Small intestine (tissue), 7 donors: ENCODE measurements at regions not wholly inside any gene's neighbourhood (a gene's known extent, or its start where the extent isn't known, plus 50 kb on each side); places are given as distances from the start of the nearest gene placed in this dataset.

ENCODE experiments used
- DNase-seq, 2 donors: peaks; one replicate each; pipeline versions ENCODE4 v3.0.0 to v3.0.0-alpha.2; 2013
- FAIRE-seq: peaks from 2 replicates; lab custom pipeline; 2012; peaks lifted over from hg19 to GRCh38; lab: Jason Lieb, UNC
- H3K27ac ChIP-seq, 3 donors: one replicate each; pipeline ENCODE4 v1.5.1; 2013; ENCODE audit warnings: low read length in 2 of 3, mild to moderate bottlenecking in 2 of 3, control low read depth in 1 of 3, inconsistent platforms in 1 of 3, low read depth in 1 of 3, moderate library complexity in 1 of 3
- H3K27me3 ChIP-seq, 3 donors: one replicate each; pipeline ENCODE4 v1.6.1; 2013; ENCODE audit warnings: low read length in 3 of 3, inconsistent platforms in 1 of 3; ENCODE audit not compliant: control insufficient read depth in 3 of 3, insufficient read depth in 3 of 3
- H3K36me3 ChIP-seq, 3 donors: one replicate each; pipeline ENCODE4 v1.6.1; 2013; ENCODE audit warnings: low read length in 3 of 3, inconsistent platforms in 1 of 3, low read depth in 1 of 3, mild to moderate bottlenecking in 1 of 3, moderate library complexity in 1 of 3; ENCODE audit not compliant: control insufficient read depth in 3 of 3, insufficient read depth in 2 of 3
- H3K4me1 ChIP-seq, 3 donors: one replicate each; pipeline ENCODE4 v1.6.1; 2013; ENCODE audit warnings: low read length in 2 of 3, inconsistent platforms in 1 of 3, low read depth in 1 of 3, mild to moderate bottlenecking in 1 of 3, moderate library complexity in 1 of 3; ENCODE audit not compliant: control insufficient read depth in 3 of 3, insufficient read depth in 2 of 3
- H3K4me3 ChIP-seq, 3 donors: one replicate each; pipeline ENCODE4 v1.5.1; 2013; ENCODE audit warnings: low read length in 3 of 3, control low read depth in 1 of 3, inconsistent platforms in 1 of 3, low read depth in 1 of 3, mild to moderate bottlenecking in 1 of 3, moderate library complexity in 1 of 3
- H3K9me3 ChIP-seq, 2 donors: one replicate each; pipeline ENCODE4 v1.6.1; 2013; ENCODE audit warnings: low read depth in 1 of 2, low read length in 1 of 2; ENCODE audit not compliant: control insufficient read depth in 2 of 2, insufficient read depth in 1 of 2
- WGBS, 3 donors: extraction: QIAGEN DNeasy Blood & Tissue Kit; methylation state at CpG; one replicate each; pipeline ENCODE4 v1.1.7; 2013; 5-methylcytosine and 5-hydroxymethylcytosine counted together
- donor health status: healthy with polysubstance abuse.
- donor health status: control.
- donor health status: control.
- donor health status: Bipolar disorder and iron deficiency.
- donor health status: healthy.

DNA sequence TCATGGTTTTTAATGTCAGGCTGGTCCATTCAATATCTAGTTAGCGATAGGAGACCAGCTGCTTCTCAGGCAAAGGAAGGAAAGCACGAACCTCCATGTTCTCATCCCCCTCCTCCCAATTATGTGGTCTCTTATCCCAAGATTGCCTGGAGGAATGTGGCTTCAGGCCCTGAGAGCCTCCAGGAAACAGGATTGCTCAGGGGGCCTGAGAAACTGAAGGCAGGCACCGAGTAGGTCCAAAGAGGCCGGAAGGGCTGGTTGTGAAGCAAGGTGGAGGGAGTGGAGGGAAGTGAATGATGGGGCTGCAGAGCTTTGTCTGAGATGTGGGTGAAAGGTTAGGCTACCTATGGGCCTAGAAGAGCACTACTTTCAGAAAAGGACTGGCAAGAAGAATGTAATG is 188.2 kb upstream of the DDHD1 start:
- Histone ChIP-seq H3K27ac (no peak overlapping the region), H3K4me1 (no peaks in the 10 kb centered on the region), H3K9me3 (no peaks in the 10 kb centered on the region), H3K36me3 (no peaks in the 10 kb centered on the region), H3K27me3 (no peaks in the 10 kb centered on the region), H3K4me3 (no peak overlapping the region)
- no peak for FAIRE-seq
- no peak for DNase-seq
- WGBS, 3 donors = 78 to 91% (median 89%) methylated on average over 4 of the region's 4 CpGs

DNA sequence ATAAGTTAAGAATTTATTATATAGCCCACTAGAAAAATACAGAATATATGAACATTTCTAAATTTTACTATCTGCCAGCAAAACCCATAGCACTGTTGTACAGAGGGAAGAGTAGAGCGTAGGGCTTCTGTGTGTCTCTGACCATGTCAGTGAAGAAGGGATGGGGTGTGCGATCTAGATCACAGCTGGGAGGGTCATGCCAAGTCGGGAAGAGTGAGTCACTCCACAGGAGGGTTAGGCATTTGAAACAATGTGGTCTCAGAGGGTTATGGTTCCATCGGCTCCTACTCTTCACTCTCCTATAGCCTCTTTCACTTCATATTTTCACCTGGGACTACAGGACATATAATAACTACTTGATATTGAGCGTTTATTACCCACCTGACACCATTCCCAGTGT is 185.1 kb upstream of the DDHD1 start:
- FAIRE-seq = no peak
- WGBS, 3 donors = 78 to 84% (median 79%) methylated on average over 5 of the region's 5 CpGs

DNA sequence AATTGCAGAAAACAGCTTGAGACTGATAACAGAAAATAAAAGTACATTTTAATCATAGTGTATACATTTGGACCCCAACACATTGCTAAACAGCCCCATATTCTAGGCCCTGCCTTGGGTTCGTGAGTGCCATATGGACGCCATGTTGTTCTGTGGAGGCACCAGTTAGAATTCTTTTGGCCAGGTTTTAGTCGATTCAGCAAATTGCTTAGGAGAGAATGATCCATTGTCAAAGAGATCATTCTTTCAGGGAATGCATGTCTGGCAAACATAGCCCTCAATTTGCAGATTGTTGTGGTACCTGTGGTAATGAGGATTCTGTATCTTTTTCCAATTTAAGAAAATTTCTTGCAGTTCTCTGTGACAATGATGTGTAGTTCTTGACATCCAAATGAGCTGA is 183.6 kb upstream of the DDHD1 start:
- H3K27ac ChIP-seq = no peak overlapping the region
- no peaks in the 10 kb centered on the region for H3K27me3 ChIP-seq
- no peaks in the 10 kb centered on the region for H3K9me3 ChIP-seq
- no peaks in the 10 kb centered on the region for H3K36me3 ChIP-seq
- no peak overlapping the region for H3K4me3 ChIP-seq
- FAIRE-seq = no peak
- H3K4me1 ChIP-seq = no peaks in the 10 kb centered on the region
- 91 to 94% (median 91%) methylated on average over 3 of the region's 3 CpGs for WGBS, 3 donors
- DNase-seq = no peak

More for the DNA sequence above, 185.1 kb upstream of the DDHD1 start:
- no peak for DNase-seq
- no peak overlapping the region for H3K27ac ChIP-seq
- H3K4me3 ChIP-seq = no peak overlapping the region
- H3K9me3 ChIP-seq = no peaks in the 10 kb centered on the region
- no peaks in the 10 kb centered on the region for H3K36me3 ChIP-seq
- no peaks in the 10 kb centered on the region for H3K27me3 ChIP-seq
- no peaks in the 10 kb centered on the region for H3K4me1 ChIP-seq

DNA sequence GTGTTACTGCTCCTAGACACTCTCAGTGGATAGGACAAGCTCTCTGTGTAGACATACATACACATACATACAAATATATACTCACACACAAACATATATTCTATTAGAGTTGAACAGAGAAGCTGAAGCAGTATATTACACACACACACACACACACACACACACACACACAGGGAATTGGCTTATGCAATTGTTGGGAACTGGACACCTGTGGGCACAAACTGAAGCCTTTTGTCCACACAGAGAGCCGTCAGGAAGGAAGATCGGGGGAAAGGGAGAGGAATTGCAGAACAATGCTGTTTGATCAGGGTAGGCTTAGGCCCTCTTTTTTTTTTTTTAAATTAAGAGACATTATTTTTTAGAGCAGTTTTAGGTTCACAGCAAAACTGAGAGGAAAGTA is 180.7 kb upstream of the DDHD1 start:
- Histone ChIP-seq H3K27ac (no peak overlapping the region), H3K4me3 (no peak overlapping the region), H3K9me3 (no peaks in the 10 kb centered on the region), H3K4me1 (no peaks in the 10 kb centered on the region), H3K36me3 (no peaks in the 10 kb centered on the region), H3K27me3 (no peaks in the 10 kb centered on the region)
- DNase-seq (no peak), FAIRE-seq (no peak)
- 86 to 96% (median 90%) methylated on average over 2 of the region's 2 CpGs for WGBS, 3 donors

DNA sequence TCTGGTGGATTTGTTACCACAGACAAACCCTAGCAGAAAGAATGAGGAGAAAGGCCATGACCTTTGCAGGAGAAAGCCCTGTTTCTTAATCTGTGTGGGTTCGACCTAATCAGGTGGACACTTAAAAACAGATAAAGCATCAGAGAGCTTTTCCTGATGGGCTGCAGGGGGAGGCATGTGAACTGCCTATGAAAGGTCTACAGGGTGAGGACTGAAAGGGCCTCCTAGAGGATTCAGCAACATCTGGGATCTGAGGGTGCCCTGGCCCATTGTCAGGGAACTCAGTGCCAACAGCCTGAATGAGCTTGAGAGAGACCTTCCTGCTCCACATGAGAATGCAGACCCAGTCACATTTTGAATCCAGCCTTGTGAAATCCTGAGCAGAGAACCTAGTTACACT is 178.8 kb upstream of the DDHD1 start:
- H3K4me1 ChIP-seq = no peaks in the 10 kb centered on the region
- FAIRE-seq = no peak
- H3K9me3 ChIP-seq = no peaks in the 10 kb centered on the region
- no peaks in the 10 kb centered on the region for H3K27me3 ChIP-seq
- H3K36me3 ChIP-seq = no peaks in the 10 kb centered on the region
- WGBS, 3 donors = 30 to 55% (median 52%) methylated on average over 1 of the region's 1 CpG
- no peak for DNase-seq
- H3K27ac ChIP-seq = no peak overlapping the region
- H3K4me3 ChIP-seq = no peak overlapping the region

DNA sequence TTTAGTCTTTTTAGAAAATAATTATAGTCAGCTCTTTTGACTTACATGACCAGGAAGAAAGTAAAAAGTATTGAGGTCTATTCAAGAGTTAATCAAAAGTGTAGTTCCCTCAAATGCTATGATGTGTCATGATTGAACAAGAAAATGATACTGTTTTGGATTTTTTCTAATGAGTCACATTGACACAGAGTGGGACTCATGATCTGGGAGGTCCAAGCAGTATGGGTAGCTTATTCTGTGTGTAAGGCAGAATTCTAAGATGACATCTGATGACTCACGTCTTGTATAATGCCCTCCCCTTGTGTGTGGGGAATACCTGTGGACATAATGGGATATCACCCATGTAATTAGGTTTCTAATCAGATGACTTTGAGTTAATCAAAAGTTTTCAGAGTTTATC is 178.1 kb upstream of the DDHD1 start:
- no peak overlapping the region for H3K27ac ChIP-seq
- no peaks in the 10 kb centered on the region for H3K4me1 ChIP-seq
- WGBS, 3 donors = 71 to 79% (median 73%) methylated on average over 1 of the region's 1 CpG
- H3K4me3 ChIP-seq = no peak overlapping the region
- H3K27me3 ChIP-seq = no peaks in the 10 kb centered on the region
- no peaks in the 10 kb centered on the region for H3K9me3 ChIP-seq
- no peaks in the 10 kb centered on the region for H3K36me3 ChIP-seq
- DNase-seq (no peak), FAIRE-seq (no peak)

DNA sequence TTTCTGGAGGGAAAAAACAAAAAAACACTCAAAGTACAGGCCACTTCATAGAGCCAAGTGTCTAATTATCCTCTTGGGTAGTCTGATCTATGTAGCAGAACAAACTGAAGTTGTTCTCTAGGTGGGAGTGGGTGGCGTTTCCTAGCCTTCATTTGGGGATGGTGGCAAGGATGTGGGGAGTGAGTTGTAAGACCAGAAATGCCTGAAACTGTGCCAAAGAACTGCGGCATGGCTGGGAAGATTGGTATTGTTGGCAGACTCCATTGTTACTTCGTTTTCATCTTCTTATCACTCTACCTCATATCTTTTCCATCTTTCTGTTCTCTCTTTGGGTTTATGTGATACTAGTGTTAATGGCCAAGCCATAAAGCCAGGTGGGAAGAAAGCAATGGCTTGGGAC is 177.3 kb upstream of the DDHD1 start:
- Histone ChIP-seq H3K36me3 (no peaks in the 10 kb centered on the region), H3K27me3 (no peaks in the 10 kb centered on the region), H3K4me3 (no peak overlapping the region), H3K9me3 (no peaks in the 10 kb centered on the region), H3K4me1 (no peaks in the 10 kb centered on the region), H3K27ac (no peak overlapping the region)
- FAIRE-seq (no peak), DNase-seq (no peak)
- WGBS, 3 donors = 56 to 84% (median 62%) methylated on average over 3 of the region's 3 CpGs

DNA sequence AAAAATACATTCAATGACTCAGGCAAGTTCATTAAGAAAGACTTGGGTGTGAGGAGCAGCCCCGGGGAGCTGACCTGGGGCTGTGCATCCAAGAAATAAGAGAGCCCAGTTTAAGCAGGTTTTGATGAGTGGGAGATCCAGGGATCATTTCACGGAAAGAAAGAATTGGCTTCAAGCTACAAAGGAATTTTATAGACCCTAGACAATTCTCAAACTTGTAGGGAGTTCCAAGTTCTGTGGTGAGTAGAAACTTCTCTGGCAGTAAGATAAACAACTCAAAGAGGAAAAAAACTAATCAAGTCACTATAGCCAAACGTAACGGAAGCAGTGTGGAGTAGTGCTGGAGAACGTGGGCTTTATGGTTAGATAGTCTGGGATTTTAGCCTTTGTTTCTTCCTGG is 175.7 kb upstream of the DDHD1 start:
- no peaks in the 10 kb centered on the region for H3K36me3 ChIP-seq
- H3K27ac ChIP-seq = no peak overlapping the region
- DNase-seq (no peak), FAIRE-seq (no peak)
- no peaks in the 10 kb centered on the region for H3K27me3 ChIP-seq
- WGBS, 3 donors = 54 to 82% (median 78%) methylated on average over 5 of the region's 5 CpGs
- no peaks in the 10 kb centered on the region for H3K4me1 ChIP-seq
- H3K9me3 ChIP-seq = no peaks in the 10 kb centered on the region
- H3K4me3 ChIP-seq = no peak overlapping the region

DNA sequence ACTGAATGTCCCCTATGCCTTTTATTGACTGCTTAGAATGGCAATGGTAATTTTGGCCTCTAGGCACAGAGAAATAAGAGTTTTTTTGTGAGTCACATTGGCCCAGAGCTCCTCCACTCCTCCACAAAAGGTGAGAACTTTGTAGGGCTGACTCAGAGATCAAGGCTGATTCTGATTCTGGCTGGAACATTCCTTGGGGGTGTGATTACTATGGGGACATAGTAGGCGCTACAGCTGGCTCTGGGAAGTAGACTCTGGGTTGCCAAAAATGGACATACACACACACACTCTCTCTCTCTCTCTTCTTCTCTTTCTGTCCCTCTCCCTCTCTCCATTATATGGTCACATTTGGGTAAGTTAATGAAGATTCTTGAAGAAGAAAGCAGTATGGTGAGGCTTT is 174.6 kb upstream of the DDHD1 start:
- Histone ChIP-seq H3K9me3 (no peaks in the 10 kb centered on the region), H3K27ac (no peak overlapping the region), H3K27me3 (no peaks in the 10 kb centered on the region), H3K4me1 (no peaks in the 10 kb centered on the region), H3K36me3 (no peaks in the 10 kb centered on the region), H3K4me3 (no peak overlapping the region)
- no peak for FAIRE-seq
- no peak for DNase-seq
- WGBS, 3 donors = 88 to 94% (median 93%) methylated on average over 1 of the region's 1 CpG
